ENCODE measurements at regions not wholly inside any gene's neighbourhood (a gene's known extent, or its start where the extent isn't known, plus 50 kb on each side); places are given as distances from the start of the nearest gene placed in this dataset.
"Not testable (repeated sequence)": the region's sequence is repeated elsewhere in the genome, so short reads cannot be mapped to it uniquely, and the experiment has no call there.

GRCh38 chr12:13337791-13338190, 141.3 kb downstream of the EMP1 start:
- no peak for DNase-seq

DNA sequence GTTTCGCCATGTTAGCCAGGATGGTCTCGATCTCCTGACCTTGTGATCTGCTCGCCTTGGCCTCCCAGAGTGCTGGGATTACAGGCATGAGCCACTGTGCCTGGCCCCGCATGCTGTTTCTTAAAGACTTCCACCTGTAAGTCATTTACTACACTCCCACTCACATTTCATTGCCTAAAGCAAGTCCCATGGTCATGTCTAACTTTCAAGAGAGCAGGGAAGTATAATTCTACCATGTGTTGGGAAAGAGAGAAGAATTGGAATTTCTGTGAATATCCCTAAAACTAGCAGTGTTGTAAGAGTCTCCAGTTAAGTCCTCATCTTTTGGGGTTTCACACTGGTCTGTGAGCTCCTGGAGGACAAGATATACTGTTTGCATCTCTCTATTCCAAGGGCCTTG, 139.7 kb downstream of the EMP1 start:
- DNase-seq: no peak

GRCh38 chr12:13328535-13328934, 132.0 kb downstream of the EMP1 start:
- no peak for DNase-seq

GRCh38 chr12:13326076-13326475, 129.6 kb downstream of the EMP1 start:
- DNase-seq: no peak

GRCh38 chr12:13325037-13325436, 128.5 kb downstream of the EMP1 start:
- DNase-seq: not testable (repeated sequence)

DNA sequence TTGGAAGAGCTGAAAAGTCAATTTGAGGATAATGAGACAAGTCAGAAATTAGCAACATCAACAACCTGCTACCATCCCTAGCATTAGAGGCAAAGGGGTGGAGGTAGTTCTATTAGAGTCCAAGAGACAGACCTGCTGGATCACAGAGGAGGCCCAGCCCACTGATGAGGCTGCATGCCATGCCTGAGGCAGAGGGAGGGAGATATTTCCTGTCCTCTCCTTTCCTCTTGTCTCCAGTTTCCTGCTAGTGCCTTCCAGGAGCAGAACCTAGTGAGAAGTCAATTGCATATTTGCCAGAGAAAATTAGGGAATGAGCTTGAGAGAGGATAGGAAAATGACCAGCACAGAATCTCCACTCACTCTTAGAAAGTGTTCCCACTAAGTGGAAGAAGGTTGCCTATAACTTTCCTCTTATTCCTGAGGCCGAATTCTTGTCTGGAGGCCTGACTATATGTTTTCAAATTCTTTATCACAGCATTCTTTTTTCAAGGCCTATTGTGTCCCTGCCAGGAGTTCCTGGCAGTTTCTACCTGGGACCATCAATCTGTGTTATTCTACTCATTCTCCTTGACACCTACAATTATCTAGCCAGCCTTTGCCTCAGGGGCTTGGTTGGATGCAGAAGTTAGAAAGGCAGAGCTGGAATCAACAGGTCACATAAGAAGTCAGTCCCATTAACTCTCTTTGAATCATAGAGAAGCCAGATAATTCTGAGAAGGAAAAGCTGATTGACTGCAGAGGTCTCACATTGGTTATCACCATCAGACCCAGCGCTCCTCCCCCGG, 121.9 kb downstream of the EMP1 start:
- no peak for DNase-seq

GRCh38 chr12:13316587-13317246, 120.2 kb downstream of the EMP1 start:
- no peak for DNase-seq

- no peak for DNase-seq
These were observed 117.4 kb downstream of the EMP1 start for GRCh38 chr12:13313886-13314285.

GRCh38 chr12:13311551-13311950, 115.0 kb downstream of the EMP1 start:
- no peak for DNase-seq

DNA sequence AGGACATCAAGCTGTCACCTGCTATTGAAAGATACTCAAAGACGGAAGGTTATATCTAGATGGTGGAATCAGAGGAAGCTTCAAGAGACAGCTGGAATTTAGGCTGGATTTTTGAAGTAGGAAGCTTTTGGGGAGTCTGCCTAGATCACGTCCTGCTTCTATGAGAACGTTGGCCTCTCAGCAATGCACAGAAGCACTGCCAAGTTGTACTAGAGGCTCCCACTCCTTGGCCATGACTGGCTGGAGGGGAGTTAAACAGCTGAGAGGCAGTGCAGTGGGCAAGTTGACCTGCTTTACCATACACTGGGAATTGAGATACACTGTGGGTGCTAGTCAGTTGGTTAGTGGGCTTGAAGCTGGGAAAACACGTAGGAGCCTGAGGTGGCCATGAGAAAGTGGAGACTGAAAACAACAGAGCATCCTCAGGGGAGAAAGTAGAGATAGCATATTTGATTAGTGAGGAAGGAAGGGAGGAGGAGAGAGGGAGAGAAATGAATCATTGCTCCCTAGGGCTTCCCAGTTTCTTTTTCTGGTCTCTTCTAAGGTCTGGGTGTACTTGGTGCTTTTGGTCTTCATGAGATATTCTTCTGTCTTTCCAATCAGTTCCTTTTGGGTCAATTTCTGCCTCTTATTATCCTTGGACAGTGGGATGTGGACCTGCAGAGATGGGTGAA, 110.8 kb downstream of the EMP1 start:
- no peak for DNase-seq

GRCh38 chr12:13304924-13305323, 108.4 kb downstream of the EMP1 start:
- DNase-seq: no peak

- DNase-seq: no peak
These were observed 102.9 kb downstream of the EMP1 start for GRCh38 chr12:13299457-13299856.

DNA sequence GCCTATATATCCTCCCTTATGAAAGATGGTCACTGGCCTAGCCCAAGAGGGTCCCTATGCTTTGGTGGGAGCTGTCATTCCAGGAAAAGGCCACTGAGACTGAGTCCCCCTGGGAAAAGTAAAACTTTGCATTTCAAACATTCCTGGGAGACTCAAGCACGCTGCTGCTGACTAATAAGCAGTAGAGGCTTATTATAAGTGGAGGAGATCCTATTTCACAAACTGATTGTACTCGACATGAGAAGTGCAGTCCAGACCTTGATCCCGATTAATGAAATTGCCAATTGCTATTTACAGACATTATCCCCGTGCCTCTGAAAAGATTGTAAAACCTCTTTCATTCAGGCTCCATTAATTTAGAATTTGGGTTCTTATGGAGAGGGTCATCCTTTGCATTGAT, 96.6 kb downstream of the EMP1 start:
- no peak for DNase-seq

GRCh38 chr12:13289653-13290289, 93.2 kb downstream of the EMP1 start:
- no peak for DNase-seq

DNA sequence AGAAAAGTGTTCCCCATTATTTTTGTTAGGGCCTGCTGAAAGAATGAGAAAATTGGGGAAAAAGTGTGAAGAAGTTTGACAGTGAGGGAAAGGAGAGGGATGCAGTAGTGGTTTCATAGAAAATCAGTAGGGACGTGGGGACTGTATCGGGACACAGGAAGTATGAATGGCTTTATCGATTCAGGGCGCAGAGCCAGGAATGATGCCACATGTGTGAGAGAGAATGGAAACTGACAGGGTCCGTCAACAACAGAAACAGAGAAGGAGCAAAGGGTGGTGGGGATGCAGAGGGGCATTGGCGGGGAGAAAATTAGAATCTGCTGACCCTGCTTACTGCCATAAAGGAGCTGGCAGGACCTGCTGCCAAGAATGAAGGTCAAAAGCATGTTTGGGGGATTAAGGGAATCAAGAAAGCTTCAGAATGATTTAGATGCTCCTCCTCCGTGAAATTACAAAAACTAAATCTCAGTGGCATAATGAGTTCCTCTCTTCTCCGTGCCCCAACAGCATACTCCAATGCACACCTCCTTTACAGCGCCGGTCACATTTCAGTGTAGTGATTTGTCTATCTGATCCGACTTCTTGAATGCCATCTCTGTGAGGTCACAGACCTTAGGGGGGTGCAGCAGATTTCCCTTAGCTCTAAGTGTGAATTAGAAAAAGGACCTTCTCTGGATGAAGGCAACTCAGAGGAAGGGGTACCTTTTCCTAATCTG, 92.6 kb downstream of the EMP1 start:
- DNase-seq: no peak

GRCh38 chr12:13288501-13288900, 92.0 kb downstream of the EMP1 start:
- DNase-seq: no peak

DNA sequence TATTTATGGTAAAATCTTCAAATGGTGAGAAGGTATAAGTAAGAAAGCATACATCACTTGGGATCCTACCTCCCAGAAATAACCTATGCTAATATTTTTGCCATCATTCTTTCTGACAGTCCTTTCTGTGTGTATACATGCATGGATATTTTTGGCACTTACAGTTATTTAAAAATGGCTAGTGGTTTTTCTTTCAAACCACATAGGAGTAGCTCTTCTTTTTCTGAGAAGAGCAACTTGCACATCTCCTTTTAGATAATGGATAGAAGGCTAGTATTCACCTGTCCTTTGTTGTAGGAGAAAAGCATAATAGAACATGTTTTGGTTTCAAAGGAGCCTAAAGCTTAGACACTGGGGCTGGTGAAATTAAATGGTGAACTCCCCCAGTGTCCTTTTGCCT, 87.3 kb downstream of the EMP1 start:
- no peak for DNase-seq

- no peak for DNase-seq
These were observed 86.3 kb downstream of the EMP1 start for GRCh38 chr12:13282861-13283260.

DNA sequence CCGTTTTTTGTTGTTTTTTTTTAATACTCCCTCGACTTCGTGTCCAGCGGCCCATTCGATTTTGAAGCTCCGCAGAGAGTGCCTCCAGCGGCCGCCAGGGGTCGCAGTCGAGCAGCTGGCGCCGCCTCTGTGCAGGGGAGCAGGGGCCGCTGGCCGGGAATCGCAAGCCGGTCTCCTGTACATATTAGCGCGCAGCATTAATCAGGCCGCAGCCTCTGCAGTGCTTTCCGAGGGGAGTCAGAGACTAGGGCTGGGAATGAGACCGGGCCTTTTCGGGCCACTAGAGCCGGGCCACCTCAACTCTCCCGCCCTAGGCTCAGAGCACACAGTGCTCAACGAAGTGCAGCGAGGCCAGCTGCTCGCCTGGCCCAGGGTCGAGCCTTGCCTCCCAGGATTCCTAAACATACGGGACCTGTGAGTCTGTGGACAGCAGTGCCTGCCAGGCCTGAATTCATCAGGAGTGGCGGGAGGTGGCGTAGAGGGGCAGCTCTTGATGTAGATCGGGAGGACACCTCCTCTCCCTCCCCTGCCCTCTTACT, 81.8 kb downstream of the EMP1 start:
- peak; percentile 27 for DNase-seq

- DNase-seq: no peak
These were observed 80.8 kb downstream of the EMP1 start for GRCh38 chr12:13277293-13277692.

- no peak for DNase-seq
These were observed 78.9 kb downstream of the EMP1 start for GRCh38 chr12:13275241-13276085.

GRCh38 chr12:13273850-13274249, 77.3 kb downstream of the EMP1 start:
- DNase-seq: no peak

Data from effector CD8-positive, alpha-beta T cell (primary cell).